T-cell (primary cell): ENCODE measurements at regions not wholly inside any gene's neighbourhood (a gene's known extent, or its start where the extent isn't known, plus 50 kb on each side); places are given as distances from the start of the nearest gene placed in this dataset.

ENCODE experiments used
- ATAC-seq, 4 experiments: fragments of 200-7000 bp in 3 of 4; fragments of 150-1000 bp in 1 of 4; cut with Tn5 transposase; replicated peaks in 1 of 4; 1 replicate in 3 of 4; 2 replicates in 1 of 4; pipeline ENCODE4 v1.10.0; 2021; ENCODE audit warnings: moderate library complexity in 3 of 4, mild to moderate bottlenecking in 2 of 4, moderate number of reproducible peaks in 1 of 4
- CTCF ChIA-PET, 2 donors: fragments of 300-600 bp; sonication (Branson Sonifier 250); formaldehyde crosslinking; loops; one replicate each; lab custom pipeline; 2022; ENCODE audit warnings: antibody characterized with exemption in 2 of 2; lab: Charles Lee
- POLR2A ChIA-PET, 2 donors: fragments of 300-600 bp; sonication (Branson Sonifier 250); formaldehyde crosslinking; loops; one replicate each; lab custom pipeline; 2022; ENCODE audit warnings: antibody characterized with exemption in 2 of 2; lab: Charles Lee
- DNase-seq, 35 experiments: peaks; one replicate each; pipeline versions ENCODE4 v3.0.0 to v3.0.0-alpha.2; 2013 to 2023
- H3K27ac ChIP-seq: one replicate; pipeline ENCODE4 v1.5.1; 2013; ENCODE audit warnings: low read length
- H3K27me3 ChIP-seq, 2 experiments: replicated peaks in 1 of 2; 1 replicate in 1 of 2; 2 replicates in 1 of 2; pipeline versions ENCODE4 v1.6.1 to v1.7.0; 2013; ENCODE audit warnings: low read length in 1 of 2, mixed read lengths in 1 of 2; ENCODE audit not compliant: control insufficient read depth in 2 of 2, insufficient read depth in 2 of 2; ENCODE audit errors: extremely low read depth in 1 of 2
- H3K36me3 ChIP-seq, 2 donors: 1 replicate in 1 of 2; 2 replicates in 1 of 2; pipeline versions ENCODE4 v1.6.1 to v1.7.0; 2013; ENCODE audit warnings: low read length in 1 of 2; ENCODE audit not compliant: control insufficient read depth in 2 of 2, insufficient read depth in 1 of 2; ENCODE audit errors: extremely low read depth in 1 of 2
- H3K4me1 ChIP-seq, 2 experiments: 1 replicate in 1 of 2; 2 replicates in 1 of 2; pipeline versions ENCODE4 v1.6.1 to v1.7.0; 2013; ENCODE audit warnings: low read length in 2 of 2, mixed read lengths in 1 of 2; ENCODE audit not compliant: insufficient read depth in 2 of 2, control insufficient read depth in 1 of 2; ENCODE audit errors: extremely low read depth in 1 of 2
- H3K4me3 ChIP-seq, 2 donors: 1 replicate in 1 of 2; 2 replicates in 1 of 2; pipeline versions ENCODE4 v1.5.1 to v1.7.0; 2013; ENCODE audit warnings: mild to moderate bottlenecking in 2 of 2, low read length in 1 of 2, moderate library complexity in 1 of 2; ENCODE audit not compliant: control insufficient read depth in 1 of 2; ENCODE audit errors: extremely low read depth in 1 of 2
- H3K9me3 ChIP-seq: 2 replicates; pipeline ENCODE4 v1.7.0; 2013
- H3K27ac Mint-ChIP-seq, 2 donors: one replicate each; pipeline ENCODE4 v1.8.0; 2020 to 2021; ENCODE audit warnings: mild to moderate bottlenecking in 2 of 2, mixed read lengths in 2 of 2
- H3K27me3 Mint-ChIP-seq, 2 donors: one replicate each; pipeline ENCODE4 v1.8.0; 2021 to 2022; ENCODE audit warnings: mixed read lengths in 2 of 2
- H3K36me3 Mint-ChIP-seq: one replicate; pipeline ENCODE4 v1.8.0; 2021; ENCODE audit warnings: mixed read lengths
- H3K4me1 Mint-ChIP-seq, 3 donors: one replicate each; pipeline ENCODE4 v1.8.0; 2020 to 2022; ENCODE audit warnings: mixed read lengths in 3 of 3, mild to moderate bottlenecking in 1 of 3
- H3K4me3 Mint-ChIP-seq, 3 donors: one replicate each; pipeline ENCODE4 v1.8.0; 2020 to 2022; ENCODE audit warnings: mild to moderate bottlenecking in 3 of 3, mixed read lengths in 3 of 3, moderate library complexity in 3 of 3
- H3K9me3 Mint-ChIP-seq, 3 donors: one replicate each; pipeline ENCODE4 v1.8.0; 2020 to 2022; ENCODE audit warnings: mixed read lengths in 3 of 3
- WGBS: methylation state at CpG from one replicate; pipeline ENCODE4 v1.1.5; 2013; ENCODE audit warnings: missing lambda C conversion rate; ENCODE audit not compliant: insufficient coverage; 5-methylcytosine and 5-hydroxymethylcytosine counted together

DNA sequence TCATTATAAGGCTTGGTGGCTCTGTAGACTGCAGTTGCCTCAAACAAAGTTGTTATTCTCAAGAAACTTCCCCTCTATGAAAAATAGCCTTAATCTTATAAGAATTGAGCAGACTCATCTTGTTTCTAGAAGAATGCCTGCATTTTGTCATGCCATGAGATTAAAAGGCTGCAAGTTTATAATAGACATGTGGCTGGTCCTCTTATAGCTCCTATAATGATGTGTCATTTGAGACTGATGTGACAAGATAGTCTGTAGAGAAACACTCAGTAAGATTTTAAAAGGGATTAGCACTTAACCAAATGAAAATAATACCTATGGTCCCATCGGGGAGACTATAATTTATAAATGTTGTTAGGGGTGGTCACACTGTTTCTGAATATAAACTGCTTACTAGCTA lies 312.5 kb downstream of the OXSM start:
- CTCF ChIA-PET = no interaction called here
- Histone ChIP-seq H3K36me3 (no peaks in the 10 kb centered on the region), H3K27me3 (no peaks in the 10 kb centered on the region), H3K27ac (no peak overlapping the region), H3K4me3 (no peak overlapping the region), H3K4me1 (no peaks in the 10 kb centered on the region), H3K9me3 (no peaks in the 10 kb centered on the region)
- DNase-seq (no peak), ATAC-seq (no peak)
- no peak overlapping the region for H3K4me3 Mint-ChIP-seq
- H3K9me3 Mint-ChIP-seq = peaks cover 4 to 18% (median 9%) of the 10 kb centered on the region in 3 donors
- no peaks in the 10 kb centered on the region for H3K27me3 Mint-ChIP-seq
- H3K27ac Mint-ChIP-seq = no peak overlapping the region
- H3K4me1 Mint-ChIP-seq = no peaks in the 10 kb centered on the region
- no peaks in the 10 kb centered on the region for H3K36me3 Mint-ChIP-seq
- no CpG with 5 or more reads among the region's 1 CpG for WGBS
- POLR2A ChIA-PET = no interaction called here

DNA sequence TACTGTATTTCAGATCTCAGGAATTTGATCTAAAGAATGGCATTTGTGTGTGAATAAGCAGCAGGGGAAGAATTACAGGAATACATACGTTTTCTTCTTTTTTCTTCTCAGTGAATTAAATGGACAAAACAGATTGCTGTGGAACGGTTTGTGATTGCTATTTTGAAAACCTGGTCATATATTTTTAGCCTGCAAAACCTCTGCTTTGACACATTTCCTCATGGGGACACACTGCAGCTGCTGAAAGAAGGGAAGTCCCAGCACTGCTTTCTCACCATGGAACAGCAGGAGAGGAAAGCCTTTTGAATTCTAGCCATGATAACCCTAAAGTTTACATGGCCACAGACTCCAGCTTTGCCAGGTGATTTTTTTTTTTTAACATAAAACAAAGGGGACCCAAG lies 315.0 kb downstream of the OXSM start:
- H3K9me3 Mint-ChIP-seq = peaks cover 4 to 8% (median 5%) of the 10 kb centered on the region in 3 donors
- H3K4me3 Mint-ChIP-seq = no peak overlapping the region
- Histone ChIP-seq H3K9me3 (no peaks in the 10 kb centered on the region), H3K27me3 (no peaks in the 10 kb centered on the region), H3K4me1 (no peaks in the 10 kb centered on the region), H3K4me3 (no peak overlapping the region), H3K27ac (no peak overlapping the region), H3K36me3 (no peaks in the 10 kb centered on the region)
- no peak overlapping the region for H3K27ac Mint-ChIP-seq
- DNase-seq (no peak), ATAC-seq (no peak)
- H3K4me1 Mint-ChIP-seq = no peaks in the 10 kb centered on the region
- H3K36me3 Mint-ChIP-seq = no peaks in the 10 kb centered on the region
- H3K27me3 Mint-ChIP-seq = no peaks in the 10 kb centered on the region
- ChIA-PET POLR2A (no interaction called here), CTCF (no interaction called here)
- WGBS = no CpG with 5 or more reads among the region's 2 CpGs

- Histone ChIP-seq H3K9me3 (no peaks in the 10 kb centered on the region), H3K36me3 (no peaks in the 10 kb centered on the region), H3K4me3 (no peak overlapping the region), H3K27me3 (no peaks in the 10 kb centered on the region), H3K4me1 (no peaks in the 10 kb centered on the region), H3K27ac (no peak overlapping the region)
- no peaks in the 10 kb centered on the region for H3K27me3 Mint-ChIP-seq
- H3K9me3 Mint-ChIP-seq = peaks cover 2 to 8% (median 5%) of the 10 kb centered on the region in 3 donors
- CTCF ChIA-PET = no interaction called here
- H3K4me1 Mint-ChIP-seq = no peaks in the 10 kb centered on the region
- DNase-seq = no peak
- WGBS = 51% methylated on average over 4 of the region's 4 CpGs
- no peak overlapping the region for H3K27ac Mint-ChIP-seq
- POLR2A ChIA-PET = no interaction called here
- no peak overlapping the region for H3K4me3 Mint-ChIP-seq
- ATAC-seq = no peak
- no peaks in the 10 kb centered on the region for H3K36me3 Mint-ChIP-seq
These were observed 315.4 kb downstream of the OXSM start for GRCh38 chr3:26105261-26105660.

GRCh38 chr3:26106228-26106627 lies 316.3 kb downstream of the OXSM start:
- Histone ChIP-seq H3K27me3 (no peaks in the 10 kb centered on the region), H3K4me3 (no peak overlapping the region), H3K4me1 (no peaks in the 10 kb centered on the region), H3K36me3 (no peaks in the 10 kb centered on the region), H3K27ac (no peak overlapping the region), H3K9me3 (no peaks in the 10 kb centered on the region)
- Mint-ChIP-seq H3K27me3 (no peaks in the 10 kb centered on the region), H3K9me3 (peaks cover 0 to 5% (median 5%) of the 10 kb centered on the region in 3 donors), H3K4me3 (no peak overlapping the region), H3K27ac (no peak overlapping the region), H3K36me3 (no peaks in the 10 kb centered on the region), H3K4me1 (no peaks in the 10 kb centered on the region)
- no peak for DNase-seq
- CTCF ChIA-PET = no interaction called here
- POLR2A ChIA-PET = interaction anchor here in 1 of 2 donors (0.6 kb wide), 1 partner anchor 1203 kb away, joined by 3 read pairs; no protein-coding TSS in a partner anchor
- no peak for ATAC-seq
- WGBS = 40% methylated on average over 1 of the region's 2 CpGs

DNA sequence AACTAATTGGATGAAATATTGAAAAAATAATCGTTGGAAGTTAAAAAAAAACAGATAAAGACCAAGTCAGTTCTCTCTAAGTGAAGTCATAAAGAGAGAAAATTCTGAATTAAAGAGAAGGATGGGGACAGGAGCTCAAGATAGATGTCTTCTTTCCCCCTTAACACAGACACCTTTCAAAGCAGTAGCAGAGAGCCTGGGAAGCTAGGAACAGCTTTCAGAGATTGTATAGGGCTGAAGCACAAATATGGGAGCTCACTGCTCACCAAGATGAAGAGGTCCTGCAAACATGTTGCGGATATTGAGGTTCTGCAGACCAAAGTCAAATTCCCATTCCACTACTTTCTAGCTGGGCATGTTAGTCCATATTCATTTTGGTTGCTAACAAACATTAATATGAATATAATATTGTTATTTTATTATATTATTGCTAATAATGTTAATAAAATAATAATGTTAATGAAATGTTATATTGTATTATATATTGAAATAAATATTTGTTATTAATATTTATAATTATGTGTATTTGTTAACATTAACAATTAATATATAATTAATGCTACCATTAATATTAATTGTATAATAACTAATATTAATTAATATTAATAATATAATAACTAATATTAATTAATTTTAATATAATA lies 319.1 kb downstream of the OXSM start:
- no peak overlapping the region for H3K4me3 ChIP-seq
- H3K27ac ChIP-seq = no peak overlapping the region
- Mint-ChIP-seq H3K27ac (no peak overlapping the region), H3K4me3 (no peak overlapping the region), H3K4me1 (no peaks in the 10 kb centered on the region), H3K36me3 (no peaks in the 10 kb centered on the region), H3K27me3 (no peaks in the 10 kb centered on the region), H3K9me3 (peaks cover 0 to 5% (median 4%) of the 10 kb centered on the region in 3 donors)
- ATAC-seq = no peak
- no peaks in the 10 kb centered on the region for H3K36me3 ChIP-seq
- DNase-seq = no peak
- H3K27me3 ChIP-seq = no peaks in the 10 kb centered on the region
- ChIA-PET POLR2A (interaction anchor here in 1 of 2 donors (0.6 kb wide), 1 partner anchor 48 kb away, joined by 3 read pairs; no protein-coding TSS in a partner anchor), CTCF (no interaction called here)
- no peaks in the 10 kb centered on the region for H3K9me3 ChIP-seq
- no CpG with 5 or more reads among the region's 2 CpGs for WGBS
- H3K4me1 ChIP-seq = no peaks in the 10 kb centered on the region

DNA sequence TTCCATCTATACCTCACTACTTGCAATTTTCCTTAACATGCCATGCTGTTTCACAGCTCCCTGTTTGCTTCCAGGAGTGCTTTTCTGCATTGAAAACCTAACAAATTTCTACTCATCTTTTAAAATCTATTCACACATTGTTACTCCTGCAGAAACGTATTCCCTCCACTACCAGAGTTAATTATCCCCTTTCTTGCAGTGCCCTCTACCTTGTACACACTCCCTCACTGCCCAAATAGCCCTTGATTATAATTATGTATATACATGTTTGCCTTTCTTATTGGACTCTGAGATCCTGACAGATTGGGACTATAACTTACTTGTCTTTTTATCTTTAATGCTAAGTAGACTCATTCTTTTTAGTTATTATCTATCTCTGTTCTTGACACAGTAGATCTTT lies 325.0 kb downstream of the OXSM start:
- Mint-ChIP-seq H3K4me3 (no peak overlapping the region), H3K27me3 (no peaks in the 10 kb centered on the region), H3K27ac (no peak overlapping the region), H3K4me1 (no peaks in the 10 kb centered on the region), H3K36me3 (no peaks in the 10 kb centered on the region), H3K9me3 (peaks cover 0 to 2% (median 0%) of the 10 kb centered on the region in 3 donors)
- no peaks in the 10 kb centered on the region for H3K4me1 ChIP-seq
- H3K9me3 ChIP-seq = no peaks in the 10 kb centered on the region
- ChIA-PET POLR2A (no interaction called here), CTCF (no interaction called here)
- H3K36me3 ChIP-seq = no peaks in the 10 kb centered on the region
- H3K4me3 ChIP-seq = no peak overlapping the region
- WGBS = no CpG with 5 or more reads among the region's 1 CpG
- DNase-seq (no peak), ATAC-seq (no peak)
- peaks cover 0 to 7% of the 10 kb centered on the region in 2 experiments for H3K27me3 ChIP-seq
- H3K27ac ChIP-seq = no peak overlapping the region
